HepG2 (cell line): ENCODE measurements at regions not wholly inside any gene's neighbourhood (a gene's known extent, or its start where the extent isn't known, plus 50 kb on each side); places are given as distances from the start of the nearest gene placed in this dataset.

ENCODE experiments used
- EHMT2 ChIP-seq: fragments of 200-600 bp; sonication (generic); IDR thresholded peaks from 2 replicates; pipeline ENCODE4 v1.7.0; 2017; ENCODE audit warnings: antibody characterized with exemption, low read depth, low read length, borderline replicate concordance
- KAT2B ChIP-seq: fragments of 150-350 bp; IDR thresholded peaks from 2 replicates; pipeline ENCODE4 v1.6.1; 2014; ENCODE audit warnings: low read depth, low read length, borderline replicate concordance
- ZNF777 ChIP-seq: sonication (generic); formaldehyde crosslinking; IDR thresholded peaks from 2 replicates; pipeline ENCODE4 v1.4.0; 2020; ENCODE audit warnings: missing genetic modification reagents

DNA sequence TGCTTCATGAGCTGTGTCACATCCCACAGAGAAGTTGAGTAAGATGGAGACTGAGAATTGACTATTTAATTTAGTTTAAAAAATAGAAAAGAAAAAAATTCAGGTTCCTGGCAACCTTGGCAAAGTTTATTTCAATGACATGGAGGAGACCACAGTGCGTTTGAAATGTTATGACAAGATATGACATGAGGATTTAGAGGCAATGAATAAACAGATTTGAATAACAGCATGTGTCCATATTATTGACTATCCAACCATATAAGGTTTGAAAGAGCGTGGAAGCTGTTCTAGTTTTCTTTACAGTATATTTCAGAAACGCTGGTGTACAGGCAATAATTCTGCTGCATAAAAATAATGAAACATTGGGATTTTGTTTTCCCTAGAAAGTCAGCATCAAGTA is 303.9 kb downstream of the SMOC2 start:
- TF ChIP-seq EHMT2 = no peak
- TF ChIP-seq ZNF777 = no peak
- TF ChIP-seq KAT2B = no peak
